Prostate gland (tissue), 2 donors: ENCODE measurements at regions not wholly inside any gene's neighbourhood (a gene's known extent, or its start where the extent isn't known, plus 50 kb on each side); places are given as distances from the start of the nearest gene placed in this dataset.

Experiments
- POLR2A ChIP-seq: fragments of 450-650 bp; IDR thresholded peaks from one replicate; pipeline ENCODE4 v1.6.1; 2016; ENCODE audit warnings: antibody characterized with exemption, mild to moderate bottlenecking
- TF ChIP-seq, protein P1 (sequence below), 4 experiments: fragments of 200-600 bp in 2 of 4; fragments of 450-650 bp in 2 of 4; sonication (generic) in 2 of 4; IDR thresholded peaks; 1 replicate in 3 of 4; 2 replicates in 1 of 4; pipeline ENCODE4 v1.5.1; 2016 to 2019; ENCODE audit warnings: antibody characterized with exemption in 4 of 4, mild to moderate bottlenecking in 2 of 4, moderate library complexity in 2 of 4

DNA sequence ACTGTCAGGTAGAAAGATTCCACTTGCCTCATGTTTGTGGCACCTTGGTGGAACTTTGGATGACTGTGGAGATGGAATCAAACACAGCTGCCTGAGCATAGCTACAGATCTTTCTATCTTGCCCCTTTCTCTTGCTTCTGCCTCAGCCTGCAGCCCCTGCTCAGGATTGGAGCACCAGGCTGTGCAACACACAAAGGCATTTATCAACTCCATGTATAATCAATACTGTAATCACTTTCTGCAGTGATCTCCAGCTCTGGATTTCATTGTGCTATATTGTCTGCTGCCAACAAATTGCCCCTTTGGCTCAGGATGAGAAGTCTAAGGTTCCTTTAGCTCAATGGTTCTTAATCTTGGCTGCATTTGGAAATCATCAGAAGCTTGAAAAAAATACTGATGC is 86.3 kb upstream of the PRPS1 start:
- TF ChIP-seq, protein P1, sequence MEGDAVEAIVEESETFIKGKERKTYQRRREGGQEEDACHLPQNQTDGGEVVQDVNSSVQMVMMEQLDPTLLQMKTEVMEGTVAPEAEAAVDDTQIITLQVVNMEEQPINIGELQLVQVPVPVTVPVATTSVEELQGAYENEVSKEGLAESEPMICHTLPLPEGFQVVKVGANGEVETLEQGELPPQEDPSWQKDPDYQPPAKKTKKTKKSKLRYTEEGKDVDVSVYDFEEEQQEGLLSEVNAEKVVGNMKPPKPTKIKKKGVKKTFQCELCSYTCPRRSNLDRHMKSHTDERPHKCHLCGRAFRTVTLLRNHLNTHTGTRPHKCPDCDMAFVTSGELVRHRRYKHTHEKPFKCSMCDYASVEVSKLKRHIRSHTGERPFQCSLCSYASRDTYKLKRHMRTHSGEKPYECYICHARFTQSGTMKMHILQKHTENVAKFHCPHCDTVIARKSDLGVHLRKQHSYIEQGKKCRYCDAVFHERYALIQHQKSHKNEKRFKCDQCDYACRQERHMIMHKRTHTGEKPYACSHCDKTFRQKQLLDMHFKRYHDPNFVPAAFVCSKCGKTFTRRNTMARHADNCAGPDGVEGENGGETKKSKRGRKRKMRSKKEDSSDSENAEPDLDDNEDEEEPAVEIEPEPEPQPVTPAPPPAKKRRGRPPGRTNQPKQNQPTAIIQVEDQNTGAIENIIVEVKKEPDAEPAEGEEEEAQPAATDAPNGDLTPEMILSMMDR (IDR thresholded peaks at IDR 0.05) = no peak
- TF ChIP-seq POLR2A = no peak
